IMR-90 (cell line): ENCODE measurements at regions not wholly inside any gene's neighbourhood (a gene's known extent, or its start where the extent isn't known, plus 50 kb on each side); places are given as distances from the start of the nearest gene placed in this dataset.

Experiments used
- ATAC-seq: fragments of 200-7000 bp; cut with Tn5 transposase; 2 replicates; pipeline ENCODE4 v1.9.1; 2020; ENCODE audit warnings: low read depth, mild to moderate bottlenecking, moderate library complexity
- BruUV-seq: library from RNA; stranded (reverse); fragments of 400-500 nt; replicated peaks from 2 replicates; lab custom pipeline; 2021; lab: Mats Ljungman, UMichigan
- CTCF ChIA-PET: fragments of 300-600 bp; formaldehyde crosslinking; extraction: SDS; loops from one replicate; lab custom pipeline; 2021; ENCODE audit warnings: antibody characterized with exemption; lab: Yijun Ruan, JAX
- POLR2A ChIA-PET: fragments of 300-600 bp; sonication (Branson Sonifier 250); formaldehyde crosslinking; loops from one replicate; lab custom pipeline; 2022; ENCODE audit warnings: antibody characterized with exemption; ENCODE audit not compliant: unreplicated experiment; lab: Charles Lee
- DNase-seq: peaks from one replicate; pipeline ENCODE4 v3.0.0; 2013
- H2AFZ ChIP-seq: replicated peaks from 2 replicates; pipeline ENCODE3; 2013; ENCODE audit warnings: low read length, mild to moderate bottlenecking; ENCODE audit not compliant: poor library complexity
- H2AK5ac ChIP-seq: 2 replicates; pipeline ENCODE4 v1.6.1; 2013; ENCODE audit warnings: low read depth, low read length, inconsistent platforms
- H2AK9ac ChIP-seq: replicated peaks from 2 replicates; pipeline ENCODE3; 2013; ENCODE audit warnings: mild to moderate bottlenecking, low read depth, low read length, moderate library complexity; ENCODE audit not compliant: poor library complexity
- H2BK120ac ChIP-seq: 2 replicates; pipeline ENCODE4 v1.6.1; 2013; ENCODE audit warnings: low read depth, low read length, inconsistent platforms
- H2BK15ac ChIP-seq: 3 replicates; pipeline ENCODE4 v1.6.1; 2013; ENCODE audit warnings: low read depth, low read length, inconsistent platforms
- H2BK20ac ChIP-seq: 2 replicates; pipeline ENCODE4 v1.6.1; 2013; ENCODE audit warnings: low read depth, mild to moderate bottlenecking, inconsistent platforms, low read length, moderate library complexity
- H2BK5ac ChIP-seq: 2 replicates; pipeline ENCODE4 v1.6.1; 2013; ENCODE audit warnings: mild to moderate bottlenecking, low read depth, low read length, inconsistent platforms; ENCODE audit not compliant: poor library complexity, severe bottlenecking
- H3K14ac ChIP-seq: replicated peaks from 2 replicates; pipeline ENCODE4 v1.6.1; 2013; ENCODE audit warnings: low read depth, low read length, inconsistent platforms
- H3K18ac ChIP-seq: 2 replicates; pipeline ENCODE4 v1.6.1; 2013; ENCODE audit warnings: low read depth, low read length, control low read depth
- H3K23ac ChIP-seq: 2 replicates; pipeline ENCODE4 v1.6.1; 2013; ENCODE audit warnings: low read depth, low read length, inconsistent platforms
- H3K27ac ChIP-seq: 2 replicates; pipeline ENCODE4 v1.5.1; 2013; ENCODE audit warnings: mild to moderate bottlenecking, control low read depth, low read length; ENCODE audit not compliant: insufficient read depth
- H3K27me3 ChIP-seq: 2 replicates; pipeline ENCODE4 v1.6.1; 2013; ENCODE audit warnings: low read length; ENCODE audit not compliant: control insufficient read depth, insufficient read depth
- H3K36me3 ChIP-seq: 2 replicates; pipeline ENCODE4 v1.6.1; 2013; ENCODE audit warnings: low read length, mixed read lengths; ENCODE audit not compliant: control insufficient read depth, insufficient read depth
- H3K4ac ChIP-seq: 2 replicates; pipeline ENCODE4 v1.6.1; 2013; ENCODE audit warnings: low read depth, low read length, inconsistent platforms
- H3K4me1 ChIP-seq: 2 replicates; pipeline ENCODE4 v1.6.1; 2013; ENCODE audit warnings: low read length, mixed read lengths; ENCODE audit not compliant: control insufficient read depth, insufficient read depth
- H3K4me2 ChIP-seq: 2 replicates; pipeline ENCODE4 v1.6.1; 2013; ENCODE audit warnings: low read depth, mild to moderate bottlenecking, control low read depth, low read length, moderate library complexity
- H3K4me3 ChIP-seq: 2 replicates; pipeline ENCODE4 v1.5.1; 2013; ENCODE audit warnings: low read depth, mild to moderate bottlenecking, control low read depth, low read length, moderate library complexity; ENCODE audit not compliant: insufficient read depth
- H3K56ac ChIP-seq: 2 replicates; pipeline ENCODE4 v1.6.1; 2013; ENCODE audit warnings: low read length, inconsistent platforms; ENCODE audit not compliant: insufficient read depth; ENCODE audit errors: extremely low read depth
- H3K79me1 ChIP-seq, 2 experiments: 2 replicates each; pipeline ENCODE4 v1.6.1; 2013; ENCODE audit warnings: low read length in 2 of 2, inconsistent platforms in 1 of 2, low read depth in 1 of 2
- H3K9ac ChIP-seq: 2 replicates; pipeline ENCODE4 v1.6.1; 2013; ENCODE audit warnings: low read depth, low read length, control low read depth
- H3K9me1 ChIP-seq: 2 replicates; pipeline ENCODE4 v1.6.1; 2013; ENCODE audit warnings: low read length, inconsistent platforms; ENCODE audit not compliant: insufficient read depth
- H3K9me3 ChIP-seq: 2 replicates; pipeline ENCODE4 v1.6.1; 2013; ENCODE audit warnings: low read length; ENCODE audit not compliant: control insufficient read depth, insufficient read depth
- H4K20me1 ChIP-seq: 2 replicates; pipeline ENCODE4 v1.6.1; 2013; ENCODE audit warnings: low read length, inconsistent platforms; ENCODE audit not compliant: insufficient read depth
- H4K5ac ChIP-seq: 2 replicates; pipeline ENCODE4 v1.6.1; 2013; ENCODE audit warnings: mild to moderate bottlenecking, low read depth, low read length, control low read depth
- H4K8ac ChIP-seq, 2 experiments: 2 replicates each; pipeline ENCODE4 v1.6.1; 2013; ENCODE audit warnings: low read depth in 2 of 2, low read length in 2 of 2, control low read depth in 1 of 2, inconsistent platforms in 1 of 2
- H4K91ac ChIP-seq: 2 replicates; pipeline ENCODE4 v1.6.1; 2013; ENCODE audit warnings: low read depth, low read length, inconsistent platforms; ENCODE audit not compliant: insufficient read depth
- BHLHE40 ChIP-seq: fragments of 150-350 bp; IDR thresholded peaks from 2 replicates; pipeline ENCODE4 v1.6.1; 2016; ENCODE audit warnings: mild to moderate bottlenecking, low read depth, low read length
- CHD1 ChIP-seq: IDR thresholded peaks from 2 replicates; pipeline ENCODE4 v1.6.1; 2012; ENCODE audit warnings: low read depth, low read length, improper control_type of control experiment
- FOS ChIP-seq: fragments of 150-350 bp; IDR thresholded peaks from 2 replicates; pipeline ENCODE4 v1.6.1; 2016; ENCODE audit warnings: low read depth, low read length
- MAFK ChIP-seq: IDR thresholded peaks from 2 replicates; pipeline ENCODE4 v1.6.1; 2012; ENCODE audit warnings: low read depth, low read length, improper control_type of control experiment
- MXI1 ChIP-seq: IDR thresholded peaks from 2 replicates; pipeline ENCODE4 v1.6.1; 2012; ENCODE audit warnings: low read depth, mild to moderate bottlenecking, low read length, moderate library complexity, borderline replicate concordance
- NFE2L2 ChIP-seq: fragments of 150-350 bp; IDR thresholded peaks from 2 replicates; pipeline ENCODE4 v1.6.1; 2016; ENCODE audit warnings: low read depth, mild to moderate bottlenecking, low read length
- POLR2A ChIP-seq: IDR thresholded peaks from 2 replicates; pipeline ENCODE4 v1.6.1; 2012; ENCODE audit warnings: mild to moderate bottlenecking, low read depth, low read length
- RAD21 ChIP-seq: IDR thresholded peaks from 2 replicates; pipeline ENCODE4 v1.6.1; 2012; ENCODE audit warnings: low read length, improper control_type of control experiment
- RCOR1 ChIP-seq: IDR thresholded peaks from 2 replicates; pipeline ENCODE4 v1.6.1; 2012; ENCODE audit warnings: mild to moderate bottlenecking, low read length, improper control_type of control experiment; ENCODE audit not compliant: insufficient replicate concordance
- RFX5 ChIP-seq: IDR thresholded peaks from 2 replicates; pipeline ENCODE4 v1.8.0; 2012; ENCODE audit warnings: low read depth, mild to moderate bottlenecking, low read length, moderate library complexity
- SMC3 ChIP-seq: fragments of 150-350 bp; IDR thresholded peaks from 2 replicates; pipeline ENCODE4 v1.6.1; 2016; ENCODE audit warnings: low read depth, mild to moderate bottlenecking, antibody characterized with exemption, low read length, moderate library complexity
- WGBS, 2 experiments: methylation state at CpG; one replicate each; pipeline versions ENCODE4 v1.1.5 to v1.1.7; 2013; ENCODE audit warnings: missing lambda C conversion rate in 2 of 2; ENCODE audit not compliant: insufficient read length in 1 of 2; ENCODE audit errors: extremely low coverage in 2 of 2; 5-methylcytosine and 5-hydroxymethylcytosine counted together
- dilution Hi-C: fragments of 300-500 bp; cut with HindIII; formaldehyde crosslinking; loops from one replicate; pipeline ENCODE4 v1.14.3; 2018; ENCODE audit warnings: low sequenced_read_pairs; ENCODE audit not compliant: unreplicated experiment
- in situ Hi-C: fragments of 300-500 bp; cut with MboI; formaldehyde crosslinking; loops from 3 replicates; pipeline ENCODE4 v1.14.3; 2019; ENCODE audit warnings: low sequenced_read_pairs, inconsistent platforms, mixed read lengths
- intact Hi-C: fragments of 100-400 bp; cut with micrococcal nuclease; formaldehyde crosslinking; loops from 2 replicates; pipeline ENCODE4 v1.10.0; 2022
- TF ChIP-seq, protein P1 (sequence below): fragments of 150-350 bp; IDR thresholded peaks from 2 replicates; pipeline ENCODE4 v1.6.1; 2017; ENCODE audit warnings: mild to moderate bottlenecking, antibody characterized with exemption, low read length, low read depth
- TF ChIP-seq, protein P2 (sequence below): conservative IDR thresholded peaks from 2 replicates; pipeline ENCODE4 v1.5.1; 2012; ENCODE audit warnings: mild to moderate bottlenecking, low read depth, low read length, improper control_type of control experiment
- TF ChIP-seq, protein P3 (sequence below): fragments of 150-350 bp; IDR thresholded peaks from 2 replicates; pipeline ENCODE4 v1.6.1; 2016; ENCODE audit warnings: low read depth, mild to moderate bottlenecking, low read length, moderate library complexity, borderline replicate concordance

DNA sequence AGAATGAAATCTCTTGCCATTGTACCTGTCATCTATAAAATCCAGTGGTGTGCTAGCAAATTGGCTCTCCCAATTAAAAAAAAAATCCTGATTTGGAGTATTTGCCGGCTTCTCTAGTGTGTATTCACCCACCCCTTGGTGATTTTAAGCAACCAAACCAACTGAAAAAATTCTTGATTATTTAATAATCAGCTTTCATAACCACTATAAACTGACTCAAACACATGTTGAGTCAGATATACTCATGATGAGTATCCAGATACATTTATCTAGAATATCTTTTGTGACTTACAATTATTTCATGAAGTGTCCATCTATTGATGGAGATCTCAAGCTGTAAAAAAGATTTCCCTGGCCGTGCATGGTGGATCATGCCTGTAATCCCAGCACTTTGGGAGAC is 205.4 kb downstream of the RASSF9 start:
- Histone ChIP-seq H3K4me1 (peaks cover 4% of the 10 kb centered on the region), H3K9me1 (0 out of 2 replicates have a peak, but pooled peaks cover 2% of the 10 kb centered on the region), H3K79me1 (no peaks in the 10 kb centered on the region), H3K27ac (no peak overlapping the region), H3K4me3 (no peak overlapping the region), H3K23ac (no peak overlapping the region), H4K91ac (no peak overlapping the region), H4K5ac (no peak overlapping the region), H2BK15ac (no peak overlapping the region), H2BK20ac (no peak overlapping the region), H3K36me3 (no peaks in the 10 kb centered on the region), H3K4me2 (no peak overlapping the region), H2BK120ac (no peak overlapping the region), H3K56ac (no peak overlapping the region), H3K9ac (no peak overlapping the region), H4K8ac (no peak overlapping the region), H3K14ac (no peak overlapping the region), H2BK5ac (no peak overlapping the region), H2AK9ac (no peak overlapping the region), H3K18ac (no peak overlapping the region), H2AK5ac (no peak overlapping the region), H3K4ac (no peak overlapping the region), H3K27me3 (no peaks in the 10 kb centered on the region), H3K9me3 (no peaks in the 10 kb centered on the region), H4K20me1 (no peaks in the 10 kb centered on the region), H2AFZ (no peak overlapping the region)
- DNase-seq (peak; percentile 4), ATAC-seq (no peak)
- POLR2A ChIA-PET, result no interaction called here
- TF ChIP-seq NFE2L2, result no peak
- TF ChIP-seq FOS, result no peak
- TF ChIP-seq POLR2A, result no peak
- TF ChIP-seq, protein P1, sequence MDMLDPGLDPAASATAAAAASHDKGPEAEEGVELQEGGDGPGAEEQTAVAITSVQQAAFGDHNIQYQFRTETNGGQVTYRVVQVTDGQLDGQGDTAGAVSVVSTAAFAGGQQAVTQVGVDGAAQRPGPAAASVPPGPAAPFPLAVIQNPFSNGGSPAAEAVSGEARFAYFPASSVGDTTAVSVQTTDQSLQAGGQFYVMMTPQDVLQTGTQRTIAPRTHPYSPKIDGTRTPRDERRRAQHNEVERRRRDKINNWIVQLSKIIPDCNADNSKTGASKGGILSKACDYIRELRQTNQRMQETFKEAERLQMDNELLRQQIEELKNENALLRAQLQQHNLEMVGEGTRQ, result no peak
- TF ChIP-seq, protein P2, sequence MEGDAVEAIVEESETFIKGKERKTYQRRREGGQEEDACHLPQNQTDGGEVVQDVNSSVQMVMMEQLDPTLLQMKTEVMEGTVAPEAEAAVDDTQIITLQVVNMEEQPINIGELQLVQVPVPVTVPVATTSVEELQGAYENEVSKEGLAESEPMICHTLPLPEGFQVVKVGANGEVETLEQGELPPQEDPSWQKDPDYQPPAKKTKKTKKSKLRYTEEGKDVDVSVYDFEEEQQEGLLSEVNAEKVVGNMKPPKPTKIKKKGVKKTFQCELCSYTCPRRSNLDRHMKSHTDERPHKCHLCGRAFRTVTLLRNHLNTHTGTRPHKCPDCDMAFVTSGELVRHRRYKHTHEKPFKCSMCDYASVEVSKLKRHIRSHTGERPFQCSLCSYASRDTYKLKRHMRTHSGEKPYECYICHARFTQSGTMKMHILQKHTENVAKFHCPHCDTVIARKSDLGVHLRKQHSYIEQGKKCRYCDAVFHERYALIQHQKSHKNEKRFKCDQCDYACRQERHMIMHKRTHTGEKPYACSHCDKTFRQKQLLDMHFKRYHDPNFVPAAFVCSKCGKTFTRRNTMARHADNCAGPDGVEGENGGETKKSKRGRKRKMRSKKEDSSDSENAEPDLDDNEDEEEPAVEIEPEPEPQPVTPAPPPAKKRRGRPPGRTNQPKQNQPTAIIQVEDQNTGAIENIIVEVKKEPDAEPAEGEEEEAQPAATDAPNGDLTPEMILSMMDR, result no peak
- no peak for TF ChIP-seq MAFK
- no peak for TF ChIP-seq MXI1
- TF ChIP-seq RFX5, result no peak
- no peak for TF ChIP-seq CHD1
- no peak for TF ChIP-seq RCOR1
- no peak for TF ChIP-seq SMC3
- no peak for TF ChIP-seq BHLHE40
- TF ChIP-seq RAD21, result no peak
- TF ChIP-seq, protein P3, sequence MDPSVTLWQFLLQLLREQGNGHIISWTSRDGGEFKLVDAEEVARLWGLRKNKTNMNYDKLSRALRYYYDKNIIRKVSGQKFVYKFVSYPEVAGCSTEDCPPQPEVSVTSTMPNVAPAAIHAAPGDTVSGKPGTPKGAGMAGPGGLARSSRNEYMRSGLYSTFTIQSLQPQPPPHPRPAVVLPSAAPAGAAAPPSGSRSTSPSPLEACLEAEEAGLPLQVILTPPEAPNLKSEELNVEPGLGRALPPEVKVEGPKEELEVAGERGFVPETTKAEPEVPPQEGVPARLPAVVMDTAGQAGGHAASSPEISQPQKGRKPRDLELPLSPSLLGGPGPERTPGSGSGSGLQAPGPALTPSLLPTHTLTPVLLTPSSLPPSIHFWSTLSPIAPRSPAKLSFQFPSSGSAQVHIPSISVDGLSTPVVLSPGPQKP, result no peak
- in situ Hi-C loops (no loop called here), dilution Hi-C loops (no loop called here), intact Hi-C loops (no loop called here)
- no TSS peak for BruUV-seq
- no CpG with 5 or more reads among the region's 2 CpGs for WGBS, 2 experiments
- CTCF ChIA-PET, result interaction anchor here (0.7 kb wide), 1 partner anchor 682 kb away, joined by 3 read pairs; no protein-coding TSS in a partner anchor
